HG03025 (cell line): ENCODE measurements at regions not wholly inside any gene's neighbourhood (a gene's known extent, or its start where the extent isn't known, plus 50 kb on each side); places are given as distances from the start of the nearest gene placed in this dataset.

Experiments
- ATAC-seq: cut with Tn5 transposase; IDR thresholded peaks from one replicate; pipeline ENCODE4 v1.9.1; 2021; ENCODE audit warnings: mild to moderate bottlenecking, moderate library complexity; ENCODE audit not compliant: unreplicated experiment, low FRiP score

DNA sequence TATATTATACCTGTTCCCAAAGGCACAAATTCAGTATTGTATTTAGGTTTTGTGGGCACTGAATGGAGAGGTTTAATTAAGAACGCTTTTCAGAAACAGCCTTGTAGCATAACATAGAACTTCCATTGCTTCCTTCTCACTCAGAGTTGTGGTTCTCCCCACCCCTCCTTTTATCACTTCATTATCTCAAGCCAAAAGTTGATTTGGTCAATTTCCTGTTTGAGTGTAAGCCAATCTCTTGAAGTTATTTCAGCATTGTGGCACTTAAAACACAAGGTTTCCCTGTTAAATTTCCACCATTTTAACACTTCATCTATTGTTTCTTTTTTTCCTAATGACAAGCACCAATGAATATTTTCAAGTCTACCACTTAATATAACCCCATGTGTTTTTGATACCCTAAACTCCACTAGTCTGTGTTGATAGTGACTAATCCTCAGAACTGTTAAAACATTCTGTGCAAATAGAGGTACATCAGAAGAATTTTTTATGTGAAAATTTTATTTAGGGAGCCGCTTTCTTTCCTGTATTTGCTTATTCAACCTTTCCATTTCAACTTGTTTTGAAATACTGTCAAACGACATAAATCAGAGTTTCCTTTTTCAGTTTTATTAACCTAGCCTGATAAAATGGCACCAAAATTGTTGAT is 340.1 kb downstream of the BCAT1 start:
- ATAC-seq: no peak

DNA sequence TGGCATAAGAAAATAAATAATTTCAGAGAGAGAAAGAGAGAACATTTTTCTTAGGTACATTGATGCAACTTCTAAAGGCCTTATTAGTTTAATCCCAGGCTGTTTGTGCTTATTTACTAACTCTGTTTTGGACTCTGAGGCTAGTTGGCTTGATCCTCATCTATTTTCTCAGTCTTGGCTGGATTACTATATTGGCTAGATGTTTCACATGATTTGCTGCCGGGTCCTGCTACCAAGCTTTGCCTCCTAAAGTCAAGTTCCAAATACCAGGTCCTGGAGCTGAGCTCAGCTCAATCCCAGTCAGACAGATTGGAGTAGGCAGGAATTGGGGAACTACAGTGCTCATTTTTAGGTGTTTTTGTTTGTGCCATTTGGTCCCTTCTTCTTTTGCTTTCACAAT is 340.8 kb downstream of the BCAT1 start:
- no peak for ATAC-seq

DNA sequence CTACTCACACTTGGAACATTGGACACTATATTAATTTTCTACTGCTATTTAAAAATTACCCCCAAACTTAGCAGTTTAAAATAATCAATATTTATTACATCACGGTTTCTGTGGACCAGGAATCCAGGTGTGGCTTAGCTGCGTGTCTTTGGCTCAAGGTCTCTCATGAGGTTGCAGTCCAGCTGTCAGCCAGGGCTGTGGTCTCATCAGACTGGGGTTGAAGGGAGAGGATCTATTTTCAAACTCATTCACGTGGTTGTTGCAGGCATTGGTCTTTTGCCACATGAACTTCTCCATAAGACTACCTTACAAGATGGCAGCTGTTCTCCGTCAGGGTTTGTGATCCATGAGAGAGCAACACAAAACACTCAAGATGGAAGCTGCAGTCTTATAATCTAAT is 343.0 kb downstream of the BCAT1 start:
- ATAC-seq: no peak

DNA sequence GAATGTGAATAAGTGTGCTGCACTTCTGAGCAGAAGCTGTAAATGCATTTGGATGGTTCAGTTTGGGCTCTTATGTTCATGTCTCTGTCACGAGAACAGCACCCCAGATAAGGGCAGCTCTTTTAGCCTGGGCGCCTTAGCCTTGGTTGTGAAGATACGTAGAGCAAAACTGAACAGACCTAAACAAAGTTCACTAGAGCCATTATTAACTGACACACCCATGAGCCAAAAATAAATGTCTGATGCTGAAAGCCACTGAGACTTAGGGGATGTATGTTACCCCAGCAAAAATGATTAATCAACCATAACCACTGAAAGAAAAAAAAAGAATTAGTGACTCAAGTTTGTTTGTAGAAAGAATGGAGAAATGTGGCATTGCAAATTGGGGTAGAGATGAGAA is 343.4 kb downstream of the BCAT1 start:
- no peak for ATAC-seq

DNA sequence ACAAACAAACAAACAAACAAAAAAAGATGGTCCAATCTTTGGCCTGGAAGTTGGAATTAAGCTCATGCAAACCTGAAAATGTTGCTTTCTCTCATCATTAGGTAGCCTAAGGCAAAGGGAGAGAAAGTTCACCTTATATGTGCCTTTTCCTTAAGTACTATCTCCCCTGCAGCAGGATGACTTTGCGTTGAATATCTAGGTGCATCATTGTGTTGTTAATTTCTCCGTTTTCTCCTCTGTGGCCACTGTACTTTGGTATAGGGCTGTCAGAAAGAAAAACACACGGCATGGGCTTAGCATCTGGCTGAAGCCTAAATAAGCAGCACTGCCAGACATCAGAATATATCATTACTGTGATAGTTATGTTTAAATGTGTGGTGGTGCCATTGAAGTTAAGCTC is 345.5 kb downstream of the BCAT1 start:
- no peak for ATAC-seq

DNA sequence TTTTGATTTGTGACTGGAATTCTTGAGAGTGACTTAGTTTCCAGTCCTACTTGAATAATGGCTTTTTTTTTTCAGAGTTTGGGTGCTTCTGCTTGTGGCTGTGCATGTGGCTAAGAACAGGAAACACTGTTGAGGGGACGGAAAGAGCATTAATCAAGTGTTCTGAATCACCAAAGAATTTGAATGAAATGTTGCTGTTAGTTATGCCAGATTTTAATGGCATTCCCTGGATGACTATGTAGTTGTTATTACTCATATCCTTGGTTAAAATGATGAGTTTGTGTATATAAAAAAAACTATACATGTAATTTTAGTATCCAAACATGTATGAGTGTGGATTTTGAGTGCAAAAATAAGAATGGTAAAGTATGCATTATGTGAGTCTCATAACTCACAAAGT is 347.9 kb downstream of the BCAT1 start:
- ATAC-seq: no peak

DNA sequence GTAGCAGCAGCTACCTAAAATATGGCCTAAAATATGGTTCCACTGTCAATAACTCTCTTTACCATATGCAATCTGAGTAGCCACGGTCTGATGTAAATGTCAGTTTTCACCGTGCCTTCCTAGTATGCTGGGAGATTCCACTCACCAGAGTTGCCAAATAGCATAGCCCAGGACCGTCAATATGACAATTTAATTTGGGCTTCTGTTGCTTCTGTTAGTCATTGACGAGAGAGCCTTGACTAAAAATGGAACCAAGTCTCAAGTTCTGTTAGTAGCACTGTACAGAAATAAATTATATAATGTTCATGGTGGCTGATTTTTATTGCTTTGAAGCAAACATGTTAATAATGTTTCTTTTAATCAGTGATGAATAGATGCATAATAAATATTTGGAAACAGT is 348.4 kb downstream of the BCAT1 start:
- no peak for ATAC-seq

DNA sequence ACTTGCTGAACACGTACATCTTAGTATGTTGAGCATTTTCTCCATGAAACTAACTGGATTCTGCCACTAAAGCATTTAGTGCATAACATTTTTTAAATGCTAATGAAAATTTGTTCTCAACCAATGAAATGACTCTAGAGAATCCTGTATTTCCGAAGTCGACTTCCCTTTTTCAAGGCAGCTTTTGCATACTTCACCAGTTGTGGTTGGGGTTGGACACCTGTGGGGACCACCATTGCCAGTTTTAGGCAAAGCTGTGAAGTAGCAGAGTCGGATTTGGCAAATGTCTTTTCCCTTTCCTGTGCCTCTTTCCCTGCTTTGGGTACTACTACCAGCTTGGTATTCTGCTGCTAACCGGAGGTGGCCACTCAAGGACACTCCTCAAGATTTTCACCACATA is 349.2 kb downstream of the BCAT1 start:
- ATAC-seq: no peak

DNA sequence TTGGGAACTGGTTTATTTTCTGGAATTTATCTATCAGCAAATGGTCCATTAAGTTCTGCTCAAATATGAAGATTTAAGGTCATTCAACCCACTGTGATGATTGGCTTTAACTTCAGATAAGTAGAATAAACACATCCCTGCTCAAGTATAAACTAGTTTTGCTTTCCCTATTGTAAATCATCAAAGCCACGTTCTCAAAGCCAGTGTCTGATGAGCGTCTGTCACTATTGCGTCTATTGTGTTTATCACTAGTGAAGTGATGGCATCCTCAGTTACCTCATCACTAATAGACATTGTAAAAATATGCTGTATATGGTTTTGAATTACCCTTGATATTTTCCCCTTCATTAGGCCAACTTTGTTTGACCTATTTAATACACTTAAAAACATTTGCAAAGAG is 351.3 kb downstream of the BCAT1 start:
- no peak for ATAC-seq

DNA sequence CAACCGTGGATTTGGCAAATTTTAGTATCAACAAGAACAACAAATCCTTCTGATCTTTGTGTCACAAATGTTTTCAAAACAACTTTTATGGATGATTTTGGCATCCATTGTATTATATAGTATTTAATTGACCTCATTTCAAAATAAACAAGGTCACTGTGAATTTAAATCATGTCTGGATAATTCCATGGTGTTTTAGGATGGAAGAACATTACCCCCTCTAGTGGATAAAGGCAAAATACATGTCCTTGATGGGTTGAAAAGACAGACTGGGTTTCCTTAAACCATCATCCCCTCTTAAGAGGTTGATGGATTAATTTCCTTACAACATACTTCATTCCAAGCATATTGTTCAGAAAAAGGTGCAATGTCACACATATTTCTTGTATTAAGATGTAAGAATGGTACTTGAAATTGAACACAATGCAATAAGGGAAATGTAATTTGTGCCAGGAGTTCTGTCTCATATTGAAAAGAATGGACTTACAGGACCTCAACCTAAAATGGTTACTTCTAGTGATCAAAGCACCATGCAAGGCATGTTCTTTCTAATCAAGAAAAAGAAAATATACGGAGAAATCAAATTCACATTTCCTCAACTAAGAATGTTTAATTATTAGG is 352.0 kb downstream of the BCAT1 start:
- ATAC-seq: no peak

DNA sequence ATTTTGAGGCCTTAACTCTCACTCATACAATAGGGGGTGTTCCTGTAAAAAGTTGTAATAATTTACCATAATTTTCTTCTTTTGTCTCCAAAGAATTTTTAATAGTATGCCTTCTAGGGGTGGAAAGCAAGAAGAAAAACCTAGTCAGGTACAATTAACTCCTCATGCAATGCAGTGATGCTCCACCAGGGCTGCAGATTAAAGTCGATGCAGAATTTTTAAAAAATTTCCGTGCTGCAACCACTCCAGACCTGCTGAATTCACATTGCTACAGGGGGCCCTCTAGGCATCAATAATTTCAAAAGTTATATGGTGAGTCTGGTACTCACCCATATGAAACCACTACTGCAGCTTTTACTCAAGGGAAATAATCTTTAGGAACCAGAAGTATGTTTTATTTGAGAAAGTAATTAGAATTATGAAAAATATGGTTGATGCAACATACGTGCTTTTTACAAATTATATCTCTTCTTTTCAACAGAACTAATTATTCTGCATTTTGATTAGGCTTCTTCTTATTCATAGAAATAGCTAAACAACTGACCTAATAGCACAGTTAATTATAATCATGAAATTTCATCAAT is 353.2 kb downstream of the BCAT1 start:
- no peak for ATAC-seq

DNA sequence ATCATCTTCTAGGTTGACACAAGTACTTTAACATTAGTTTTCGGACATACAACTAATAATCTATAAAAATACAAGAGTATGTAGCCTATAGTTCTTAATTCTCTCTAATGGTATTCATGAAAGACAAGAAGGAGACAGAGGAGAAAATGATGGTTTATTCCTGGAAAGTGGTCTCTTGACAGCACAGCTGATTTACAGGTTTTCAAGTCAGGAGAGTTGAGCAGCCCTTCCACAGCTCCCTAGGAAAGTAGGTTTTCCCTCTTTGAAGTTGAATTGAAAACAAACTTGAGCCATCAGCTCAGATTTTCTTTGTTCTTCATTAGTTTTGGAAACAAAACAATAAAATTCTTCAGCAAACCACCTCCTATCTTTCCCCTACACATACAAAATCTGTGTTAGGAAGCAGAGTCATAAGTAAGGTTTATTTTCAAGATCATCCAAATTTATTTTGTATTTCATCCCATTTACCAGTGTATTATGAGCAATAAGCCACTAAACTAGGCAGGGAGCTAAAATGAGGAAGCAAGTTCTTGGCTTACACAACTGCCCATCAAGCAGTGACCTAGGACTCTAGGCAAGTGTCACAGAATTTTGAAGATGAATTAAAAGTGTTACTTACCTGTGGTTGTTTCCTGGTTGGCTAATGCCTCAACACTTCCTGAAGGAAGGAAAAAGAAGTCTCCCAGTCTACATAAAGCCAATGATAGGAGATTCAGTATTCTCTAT is 357.0 kb downstream of the BCAT1 start:
- no peak for ATAC-seq

DNA sequence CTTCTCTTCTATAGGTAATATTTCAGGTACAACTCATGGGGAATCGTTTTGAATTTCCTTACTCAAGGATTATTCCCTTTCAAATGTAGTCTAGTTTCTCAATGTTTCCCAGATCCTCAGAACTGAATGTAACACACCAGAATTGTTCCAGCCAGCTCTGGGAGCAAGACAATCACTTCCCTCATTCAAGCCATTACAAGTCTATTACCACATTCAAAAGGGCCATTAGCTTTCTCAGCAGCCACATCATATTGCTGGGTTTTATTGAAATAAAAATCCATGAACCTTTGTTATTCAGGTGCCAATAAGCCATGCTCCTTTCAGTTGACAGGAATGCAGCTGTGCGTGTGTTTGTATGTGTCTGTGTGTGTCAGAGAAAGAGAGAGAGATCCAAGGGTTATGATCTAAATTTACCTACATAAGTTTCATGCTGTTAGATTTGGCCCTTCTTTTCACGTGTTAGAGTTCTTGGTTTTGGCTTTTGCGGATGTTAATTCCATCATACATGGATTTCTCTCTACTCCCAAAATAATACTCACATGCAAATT is 357.7 kb downstream of the BCAT1 start:
- ATAC-seq: no peak

DNA sequence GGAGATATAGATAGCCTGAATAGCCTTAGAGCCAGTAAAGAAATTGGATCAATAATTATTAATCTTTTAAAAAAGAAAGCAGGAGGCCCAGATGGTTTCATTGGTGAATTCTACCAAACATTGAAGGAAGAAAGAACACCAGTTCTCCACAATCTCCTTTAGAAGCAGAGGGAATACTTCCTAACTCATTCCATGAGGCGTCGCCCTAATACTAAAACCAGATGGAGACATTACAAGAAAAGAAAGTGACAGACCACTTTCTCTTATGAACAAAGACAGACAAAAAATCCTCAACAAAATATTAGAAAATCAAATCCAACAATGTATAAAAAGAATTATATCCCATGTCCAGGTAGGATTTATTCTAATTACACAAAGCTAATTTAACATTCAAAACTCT is 362.6 kb downstream of the BCAT1 start:
- ATAC-seq: no peak

DNA sequence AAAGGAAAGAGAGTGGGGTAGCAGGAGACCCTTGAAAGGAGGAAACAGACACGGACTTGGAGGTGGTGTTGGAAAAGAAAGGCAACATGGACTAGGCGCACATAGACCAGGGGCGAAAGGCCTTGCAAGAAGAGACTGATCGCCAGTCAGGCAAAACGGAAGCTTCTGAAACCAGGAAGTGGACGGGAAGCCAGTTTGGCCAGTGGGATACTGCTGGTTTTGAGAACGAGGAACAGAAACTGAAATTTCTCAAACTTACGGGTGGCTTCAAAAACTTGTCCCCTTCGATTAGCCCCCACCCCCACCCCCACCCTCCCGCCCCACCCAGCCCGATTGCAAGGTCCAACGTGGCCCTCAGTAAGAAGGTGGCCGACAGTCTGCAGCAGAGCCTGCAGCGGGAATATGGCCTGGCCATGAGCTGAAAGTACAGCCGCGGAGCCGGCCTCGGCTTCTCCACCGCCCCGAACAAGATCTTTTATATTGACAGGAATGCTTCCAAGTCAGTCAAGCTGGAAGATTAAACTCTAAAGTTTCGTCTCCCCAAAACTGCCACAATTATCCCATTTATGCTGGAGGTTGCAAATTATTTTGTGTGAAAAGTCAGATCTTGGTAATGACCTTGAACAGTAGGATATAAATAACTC is 364.7 kb downstream of the BCAT1 start:
- ATAC-seq: no peak

DNA sequence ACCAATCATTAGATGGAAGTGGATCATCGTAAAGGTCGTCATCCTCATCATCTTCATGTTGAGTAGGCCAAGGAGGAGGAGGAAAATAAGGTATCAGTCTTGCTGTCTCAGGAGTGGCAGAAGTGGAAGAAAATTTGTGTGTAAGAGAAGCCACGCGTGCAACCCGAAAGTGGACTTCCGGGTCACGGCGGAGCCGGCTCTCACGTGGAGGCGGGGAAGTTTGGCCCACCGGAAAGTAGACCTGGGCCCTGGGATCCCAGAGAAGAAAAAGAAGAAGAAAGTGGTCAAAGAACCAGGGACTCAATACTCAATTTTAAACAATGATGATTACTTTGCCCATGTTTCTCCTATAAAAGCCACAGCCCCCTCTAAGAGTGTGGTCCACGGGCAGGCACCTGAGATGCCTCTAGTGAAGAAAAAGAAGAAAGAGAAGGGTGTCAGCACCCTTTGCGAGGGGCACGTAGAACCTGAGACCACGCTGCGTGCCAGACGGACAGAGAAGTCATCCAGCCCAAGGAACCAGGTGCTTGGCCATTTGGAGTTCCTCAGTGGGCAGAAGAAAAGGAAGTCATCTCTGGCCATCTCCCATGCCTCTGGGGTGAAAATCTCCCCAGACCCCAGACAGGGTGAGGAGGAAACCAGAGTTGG is 365.8 kb downstream of the BCAT1 start:
- no peak for ATAC-seq

DNA sequence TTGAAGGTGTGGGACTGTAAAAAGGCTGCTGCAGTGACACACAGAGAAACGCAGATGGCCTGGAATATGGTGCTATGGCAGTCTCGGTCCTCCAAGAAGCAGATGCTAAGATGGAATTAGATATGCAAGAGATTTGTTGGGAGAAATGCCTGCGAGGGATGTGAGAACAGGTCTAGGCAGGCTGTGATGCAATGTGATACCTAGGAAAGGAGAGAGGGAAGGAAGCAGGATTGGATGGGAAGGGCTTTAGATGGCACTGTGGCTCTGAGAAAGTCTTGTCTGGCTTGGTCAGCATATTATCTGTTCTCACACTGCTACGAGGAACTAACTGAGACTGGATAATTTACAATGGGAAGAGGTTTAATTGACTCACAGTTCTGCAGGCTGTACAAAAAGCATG is 374.4 kb downstream of the BCAT1 start:
- no peak for ATAC-seq

DNA sequence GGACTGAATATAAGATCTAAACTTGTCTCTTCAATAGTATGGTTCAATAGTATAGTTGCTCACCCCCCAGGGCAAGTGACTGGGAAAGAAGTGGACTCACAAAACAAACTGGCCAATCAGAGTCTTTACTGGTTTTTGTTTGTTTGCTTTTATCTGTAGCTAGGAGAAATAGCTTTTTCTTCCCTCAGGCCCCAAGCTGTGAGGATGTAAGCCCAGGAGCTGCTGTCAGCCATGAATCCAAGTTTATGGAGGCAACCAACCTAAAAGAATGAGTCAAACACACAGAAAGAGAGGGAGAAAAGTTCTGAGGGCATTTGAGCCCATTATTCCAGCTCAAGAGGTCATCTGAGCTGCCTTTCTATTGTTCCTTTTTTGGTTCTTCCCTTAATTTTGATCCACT is 375.3 kb downstream of the BCAT1 start:
- no peak for ATAC-seq

DNA sequence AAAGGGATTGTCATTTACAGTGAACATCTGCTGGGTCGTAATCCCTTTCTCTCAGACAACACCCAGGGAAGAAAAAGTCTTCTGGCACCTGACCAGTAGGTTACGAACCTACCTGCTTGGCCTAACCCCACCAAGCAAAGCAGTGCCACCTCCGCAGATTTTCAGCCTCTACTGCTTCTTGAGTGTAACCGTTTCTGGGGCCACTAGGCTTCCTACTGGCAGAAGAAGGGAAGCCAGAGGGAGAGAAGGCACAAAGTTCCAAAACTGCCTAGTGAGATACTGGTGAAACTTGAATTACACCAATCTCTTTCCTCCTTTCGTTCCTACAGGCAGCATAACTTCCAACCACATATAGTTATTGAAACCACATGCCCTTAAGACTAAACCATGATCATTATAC is 383.6 kb downstream of the BCAT1 start:
- ATAC-seq: no peak

DNA sequence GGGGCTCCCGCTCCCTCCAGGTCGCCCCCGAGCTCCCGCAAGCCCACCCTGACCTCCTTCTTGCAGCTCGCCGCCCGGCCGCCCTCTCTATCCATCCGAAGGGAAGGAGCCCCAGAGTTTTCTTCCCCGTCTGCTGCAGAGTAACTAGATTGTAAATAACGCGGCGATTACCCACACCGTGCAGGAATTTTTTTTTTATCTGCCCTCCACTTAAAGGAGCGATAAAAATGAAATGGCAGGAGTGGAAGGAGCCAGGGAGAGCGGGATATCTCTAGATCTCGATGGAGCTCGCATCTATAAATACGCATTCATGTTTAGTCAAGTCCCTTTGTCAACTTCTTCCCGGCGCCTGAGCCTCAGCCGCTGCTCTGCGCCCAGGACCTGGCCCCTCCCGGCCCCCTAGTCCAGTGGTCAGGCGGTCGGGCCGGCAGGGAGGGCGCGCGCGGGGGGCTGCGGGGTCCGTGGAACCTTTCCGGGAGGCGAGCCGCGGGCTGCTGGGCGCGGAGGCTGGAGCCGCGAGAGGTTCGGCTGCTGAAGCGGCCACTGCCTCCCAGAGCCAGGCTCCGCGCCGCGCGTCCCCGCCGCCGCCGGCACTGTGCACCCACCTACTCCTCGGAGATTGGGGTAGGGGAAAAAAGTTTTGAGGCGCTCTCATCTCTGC is 386.0 kb downstream of the BCAT1 start:
- no peak for ATAC-seq
